OCI-LY7 (cell line): ENCODE measurements at regions not wholly inside any gene's neighbourhood (a gene's known extent, or its start where the extent isn't known, plus 50 kb on each side); places are given as distances from the start of the nearest gene placed in this dataset.

Source experiments
- BruUV-seq: library from RNA; stranded (reverse); fragments of 400-500 nt; replicated peaks from 2 replicates; lab custom pipeline; 2021; lab: Mats Ljungman, UMichigan
- CTCF ChIA-PET: fragments of 300-600 bp; sonication (Branson Sonifier 250); formaldehyde crosslinking; loops from one replicate; lab custom pipeline; 2022; ENCODE audit warnings: antibody characterized with exemption; ENCODE audit not compliant: unreplicated experiment; lab: Charles Lee
- POLR2A ChIA-PET: fragments of 300-600 bp; sonication (Branson Sonifier 250); formaldehyde crosslinking; loops from one replicate; lab custom pipeline; 2022; ENCODE audit warnings: antibody characterized with exemption; lab: Charles Lee
- DNase-seq: peaks from one replicate; pipeline ENCODE4 v3.0.0-alpha.2; 2015; ENCODE audit warnings: low spot score
- H2AFZ ChIP-seq: fragments of 200-600 bp; sonication (generic), shearing (Covaris generic); 2 replicates; pipeline ENCODE4 v1.6.1; 2014; ENCODE audit warnings: mild to moderate bottlenecking, antibody characterized with exemption, low read length, moderate library complexity
- H3K27ac ChIP-seq: fragments of 200-600 bp; sonication (generic); 2 replicates; pipeline ENCODE4 v1.5.1; 2014; ENCODE audit warnings: mixed run types, low read depth, mild to moderate bottlenecking, moderate library complexity, low read length, inconsistent platforms; ENCODE audit not compliant: poor library complexity, severe bottlenecking
- H3K36me3 ChIP-seq: fragments of 200-600 bp; sonication (generic); 2 replicates; pipeline ENCODE4 v1.6.1; 2014; ENCODE audit warnings: mild to moderate bottlenecking, antibody characterized with exemption, low read length, moderate library complexity, mixed read lengths; ENCODE audit not compliant: insufficient read depth
- H3K4me1 ChIP-seq: fragments of 200-600 bp; sonication (generic); 2 replicates; pipeline ENCODE4 v1.5.1; 2014; ENCODE audit warnings: mild to moderate bottlenecking, low read length; ENCODE audit not compliant: insufficient read depth, poor library complexity, severe bottlenecking
- H3K4me2 ChIP-seq: fragments of 200-600 bp; sonication (generic); 2 replicates; pipeline ENCODE4 v1.6.1; 2014; ENCODE audit warnings: mild to moderate bottlenecking, low read length
- H3K4me3 ChIP-seq: fragments of 200-600 bp; sonication (generic); 2 replicates; pipeline ENCODE4 v1.5.1; 2014; ENCODE audit warnings: mild to moderate bottlenecking, low read depth, low read length; ENCODE audit not compliant: poor library complexity, severe bottlenecking
- H3K79me2 ChIP-seq: fragments of 200-600 bp; sonication (generic); 2 replicates; pipeline ENCODE4 v1.6.1; 2016; ENCODE audit warnings: low read depth, mild to moderate bottlenecking, low read length, moderate library complexity, mixed read lengths; ENCODE audit not compliant: insufficient read depth
- H3K9me2 ChIP-seq: fragments of 200-600 bp; sonication (generic); 2 replicates; pipeline ENCODE4 v1.6.1; 2016; ENCODE audit warnings: mild to moderate bottlenecking, low read length, mixed read lengths; ENCODE audit not compliant: insufficient read depth
- H3K9me3 ChIP-seq: fragments of 200-600 bp; sonication (generic); 2 replicates; pipeline ENCODE4 v1.6.1; 2014; ENCODE audit warnings: mild to moderate bottlenecking, mixed run types, low read length, mixed read lengths
- H4K20me1 ChIP-seq: fragments of 200-600 bp; sonication (generic); 2 replicates; pipeline ENCODE4 v1.6.1; 2014; ENCODE audit warnings: mild to moderate bottlenecking, antibody characterized with exemption, low read length, moderate library complexity, mixed read lengths; ENCODE audit not compliant: insufficient read depth
- EZH2phosphoT487 ChIP-seq: fragments of 200-600 bp; sonication (generic); IDR thresholded peaks from 2 replicates; pipeline ENCODE4 v1.6.1; 2018; ENCODE audit warnings: low read depth, borderline replicate concordance, mild to moderate bottlenecking, mixed run types, antibody characterized with exemption, low read length, moderate library complexity, mixed read lengths
- intact Hi-C: fragments of 100-400 bp; cut with micrococcal nuclease; formaldehyde crosslinking; loops from one replicate; pipeline ENCODE4 v1.10.0; 2022; ENCODE audit not compliant: unreplicated experiment
- TF ChIP-seq, protein P1 (sequence below): fragments of 200-600 bp; sonication (generic); conservative IDR thresholded peaks from 2 replicates; pipeline ENCODE4 v1.5.1; 2014; ENCODE audit warnings: mild to moderate bottlenecking, antibody characterized with exemption, low read length, moderate library complexity, mixed read lengths

DNA sequence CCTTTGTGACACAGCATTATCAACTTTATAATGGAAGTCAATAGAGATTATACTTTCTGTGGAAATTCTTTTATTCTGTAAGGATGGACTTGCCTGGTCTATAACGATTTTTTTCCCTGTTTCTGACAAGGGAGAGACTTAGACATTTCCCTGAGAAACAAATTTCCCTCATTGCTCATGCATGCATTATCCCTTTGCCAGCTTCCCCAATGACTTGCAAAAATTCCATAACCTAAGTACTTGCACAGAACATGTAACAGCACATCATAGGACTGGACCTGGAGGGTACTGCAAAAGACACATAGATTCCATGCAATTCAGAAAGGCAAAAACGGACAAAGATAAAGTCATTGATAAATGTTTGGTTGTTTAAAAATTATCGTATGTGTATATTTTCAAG is 166.7 kb downstream of the FHIP1A start:
- H3K9me2 ChIP-seq, result 0 out of 2 replicates have a peak, but pooled peaks cover 5% of the 10 kb centered on the region
- no peak overlapping the region for H2AFZ ChIP-seq
- intact Hi-C loops, result no loop called here
- no peaks in the 10 kb centered on the region for H3K79me2 ChIP-seq
- no peak for TF ChIP-seq EZH2phosphoT487
- TF ChIP-seq, protein P1, sequence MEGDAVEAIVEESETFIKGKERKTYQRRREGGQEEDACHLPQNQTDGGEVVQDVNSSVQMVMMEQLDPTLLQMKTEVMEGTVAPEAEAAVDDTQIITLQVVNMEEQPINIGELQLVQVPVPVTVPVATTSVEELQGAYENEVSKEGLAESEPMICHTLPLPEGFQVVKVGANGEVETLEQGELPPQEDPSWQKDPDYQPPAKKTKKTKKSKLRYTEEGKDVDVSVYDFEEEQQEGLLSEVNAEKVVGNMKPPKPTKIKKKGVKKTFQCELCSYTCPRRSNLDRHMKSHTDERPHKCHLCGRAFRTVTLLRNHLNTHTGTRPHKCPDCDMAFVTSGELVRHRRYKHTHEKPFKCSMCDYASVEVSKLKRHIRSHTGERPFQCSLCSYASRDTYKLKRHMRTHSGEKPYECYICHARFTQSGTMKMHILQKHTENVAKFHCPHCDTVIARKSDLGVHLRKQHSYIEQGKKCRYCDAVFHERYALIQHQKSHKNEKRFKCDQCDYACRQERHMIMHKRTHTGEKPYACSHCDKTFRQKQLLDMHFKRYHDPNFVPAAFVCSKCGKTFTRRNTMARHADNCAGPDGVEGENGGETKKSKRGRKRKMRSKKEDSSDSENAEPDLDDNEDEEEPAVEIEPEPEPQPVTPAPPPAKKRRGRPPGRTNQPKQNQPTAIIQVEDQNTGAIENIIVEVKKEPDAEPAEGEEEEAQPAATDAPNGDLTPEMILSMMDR, result no peak
- CTCF ChIA-PET, result no interaction called here
- no peaks in the 10 kb centered on the region for H3K9me3 ChIP-seq
- no peaks in the 10 kb centered on the region for H3K36me3 ChIP-seq
- no peak for DNase-seq
- no peaks in the 10 kb centered on the region for H4K20me1 ChIP-seq
- no peak overlapping the region for H3K4me2 ChIP-seq
- no peak overlapping the region for H3K4me3 ChIP-seq
- H3K27ac ChIP-seq, result no peak overlapping the region
- H3K4me1 ChIP-seq, result no peaks in the 10 kb centered on the region
- POLR2A ChIA-PET, result interaction anchor here (0.6 to 0.7 kb wide), 3 partner anchors 9 to 572 kb away, joined by 3 to 4 read pairs (median 3); no protein-coding TSS in a partner anchor
- BruUV-seq, result no TSS peak

GRCh38 chr4:151576627-151577026 is 167.7 kb downstream of the FHIP1A start:
- no peaks in the 10 kb centered on the region for H3K79me2 ChIP-seq
- intact Hi-C loops, result no loop called here
- no peaks in the 10 kb centered on the region for H3K9me3 ChIP-seq
- H3K27ac ChIP-seq, result no peak overlapping the region
- no peak overlapping the region for H2AFZ ChIP-seq
- H3K4me1 ChIP-seq, result no peaks in the 10 kb centered on the region
- no TSS peak for BruUV-seq
- ChIA-PET CTCF (no interaction called here), POLR2A (interaction anchor here (0.7 kb wide), 2 partner anchors 8 to 208 kb away, joined by 3 read pairs; no protein-coding TSS in a partner anchor)
- TF ChIP-seq, protein P1, result no peak
- TF ChIP-seq EZH2phosphoT487, result no peak
- H3K4me2 ChIP-seq, result no peak overlapping the region
- no peak for DNase-seq
- no peaks in the 10 kb centered on the region for H4K20me1 ChIP-seq
- H3K9me2 ChIP-seq, result 0 out of 2 replicates have a peak, but pooled peaks cover 5% of the 10 kb centered on the region
- H3K4me3 ChIP-seq, result no peak overlapping the region
- no peaks in the 10 kb centered on the region for H3K36me3 ChIP-seq

DNA sequence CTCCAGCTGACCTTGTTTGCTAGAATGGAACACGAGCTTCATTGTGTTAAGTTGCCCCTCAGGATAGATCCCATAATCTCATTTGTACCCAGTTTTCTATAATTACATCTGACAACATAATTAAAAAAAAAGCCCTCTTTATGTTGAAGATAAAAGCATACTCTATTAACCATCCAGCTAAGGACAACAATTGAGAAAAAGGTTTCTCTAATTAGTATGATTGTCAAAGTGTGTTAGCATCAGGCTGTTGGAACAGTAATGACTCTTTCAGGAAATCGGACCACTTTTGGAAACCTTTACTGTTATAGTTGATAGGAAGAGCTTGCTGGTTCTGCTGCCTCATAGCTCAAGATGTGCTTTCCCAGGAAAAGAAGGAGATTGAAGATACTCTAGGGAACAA is 172.6 kb downstream of the FHIP1A start:
- no peak for DNase-seq
- Histone ChIP-seq H3K9me3 (no peaks in the 10 kb centered on the region), H3K4me3 (no peak overlapping the region), H4K20me1 (no peaks in the 10 kb centered on the region), H3K4me1 (no peaks in the 10 kb centered on the region), H3K9me2 (no peaks in the 10 kb centered on the region), H3K36me3 (no peaks in the 10 kb centered on the region), H3K79me2 (no peaks in the 10 kb centered on the region), H2AFZ (no peak overlapping the region), H3K4me2 (no peak overlapping the region), H3K27ac (no peak overlapping the region)
- intact Hi-C loops, result no loop called here
- ChIA-PET POLR2A (interaction anchor here (0.7 kb wide), 1 partner anchor 66 kb away, joined by 3 read pairs; no protein-coding TSS in a partner anchor), CTCF (no interaction called here)
- TF ChIP-seq, protein P1, result no peak
- TF ChIP-seq EZH2phosphoT487, result no peak
- BruUV-seq, result no TSS peak
